GM21515 (cell line): ENCODE measurements at regions not wholly inside any gene's neighbourhood (a gene's known extent, or its start where the extent isn't known, plus 50 kb on each side); places are given as distances from the start of the nearest gene placed in this dataset.

Experiments used
- ATAC-seq: cut with Tn5 transposase; IDR thresholded peaks from one replicate; pipeline ENCODE4 v1.9.1; 2021; ENCODE audit not compliant: unreplicated experiment

- no peak for ATAC-seq
Observed at GRCh38 chr6:170136541-170137175, 154.2 kb downstream of the DLL1 start.

- ATAC-seq = no peak
Observed at GRCh38 chr6:170135821-170136471, 154.9 kb downstream of the DLL1 start.

GRCh38 chr6:170135461-170135820 is 155.4 kb downstream of the DLL1 start:
- ATAC-seq = no peak

- no peak for ATAC-seq
Observed at GRCh38 chr6:170134471-170135440, 156.1 kb downstream of the DLL1 start.

GRCh38 chr6:170134031-170134470 is 156.8 kb downstream of the DLL1 start:
- ATAC-seq = no peak

- ATAC-seq = no peak
Observed at GRCh38 chr6:170132561-170132991, 158.3 kb downstream of the DLL1 start.

GRCh38 chr6:170132011-170132521 is 158.8 kb downstream of the DLL1 start:
- ATAC-seq = no peak

- no peak for ATAC-seq
Observed at GRCh38 chr6:170131351-170131750, 159.5 kb downstream of the DLL1 start.

- ATAC-seq = no peak
Observed at GRCh38 chr6:170130771-170131241, 160.1 kb downstream of the DLL1 start.

GRCh38 chr6:170130201-170130621 is 160.7 kb downstream of the DLL1 start:
- no peak for ATAC-seq

- no peak for ATAC-seq
Observed at GRCh38 chr6:170129691-170130171, 161.1 kb downstream of the DLL1 start.

- ATAC-seq = no peak
Observed at GRCh38 chr6:170128811-170129681, 161.8 kb downstream of the DLL1 start.

- ATAC-seq = no peak
Observed at GRCh38 chr6:170128346-170128745, 162.5 kb downstream of the DLL1 start.

- peak; percentile 28 for ATAC-seq
Observed at GRCh38 chr6:170127151-170127550, 163.7 kb downstream of the DLL1 start.

GRCh38 chr6:170125456-170126300 is 165.2 kb downstream of the DLL1 start:
- no peak for ATAC-seq

GRCh38 chr6:170124836-170125235 is 166.0 kb downstream of the DLL1 start:
- no peak for ATAC-seq

- ATAC-seq = no peak
Observed at GRCh38 chr6:170124150-170124549, 166.7 kb downstream of the DLL1 start.

GRCh38 chr6:170122651-170123050 is 168.2 kb downstream of the DLL1 start:
- no peak for ATAC-seq
